GM18873 (cell line): ENCODE measurements at regions not wholly inside any gene's neighbourhood (a gene's known extent, or its start where the extent isn't known, plus 50 kb on each side); places are given as distances from the start of the nearest gene placed in this dataset.
"Not testable (repeated sequence)": the region's sequence is repeated elsewhere in the genome, so short reads cannot be mapped to it uniquely, and the experiment has no call there.

Source experiments
- ATAC-seq: cut with Tn5 transposase; IDR thresholded peaks from one replicate; pipeline ENCODE4 v1.9.1; 2021; ENCODE audit warnings: mild to moderate bottlenecking, moderate library complexity, moderate number of reproducible peaks; ENCODE audit not compliant: unreplicated experiment, low FRiP score

GRCh38 chr6:156691018-156691417, 86.2 kb upstream of the ARID1B start:
- peak; percentile 69 for ATAC-seq

GRCh38 chr6:156689656-156690055, 87.5 kb upstream of the ARID1B start:
- no peak for ATAC-seq

- no peak for ATAC-seq
These were observed 88.6 kb upstream of the ARID1B start for GRCh38 chr6:156688620-156688971.

GRCh38 chr6:156687789-156688619, 89.2 kb upstream of the ARID1B start:
- ATAC-seq: no peak

- no peak for ATAC-seq
These were observed 90.0 kb upstream of the ARID1B start for GRCh38 chr6:156686995-156687788.

GRCh38 chr6:156686301-156686994, 90.7 kb upstream of the ARID1B start:
- ATAC-seq: no peak

- ATAC-seq: no peak
These were observed 91.4 kb upstream of the ARID1B start for GRCh38 chr6:156685823-156686222.

- ATAC-seq: no peak
These were observed 93.4 kb upstream of the ARID1B start for GRCh38 chr6:156683821-156684220.

GRCh38 chr6:156676721-156677120, 100.5 kb upstream of the ARID1B start:
- no peak for ATAC-seq

GRCh38 chr6:156674197-156674596, 103.0 kb upstream of the ARID1B start:
- ATAC-seq: no peak

GRCh38 chr6:156670097-156670496, 107.1 kb upstream of the ARID1B start:
- not testable (repeated sequence) for ATAC-seq

GRCh38 chr6:156662025-156662445, 115.1 kb upstream of the ARID1B start:
- ATAC-seq: no peak

GRCh38 chr6:156660389-156660788, 116.8 kb upstream of the ARID1B start:
- ATAC-seq: no peak

GRCh38 chr6:156659822-156660198, 117.4 kb upstream of the ARID1B start:
- ATAC-seq: no peak

- ATAC-seq: no peak
These were observed 118.0 kb upstream of the ARID1B start for GRCh38 chr6:156658966-156659821.

- no peak for ATAC-seq
These were observed 118.8 kb upstream of the ARID1B start for GRCh38 chr6:156658186-156658965.

GRCh38 chr6:156657296-156657695, 119.9 kb upstream of the ARID1B start:
- no peak for ATAC-seq

- ATAC-seq: no peak
These were observed 122.0 kb upstream of the ARID1B start for GRCh38 chr6:156654919-156655918.
